Stimulated activated CD4-positive, alpha-beta T cell treated with anti-CD3 and anti-CD28 coated beads, Interleukin-1b, Interleukin-23, amount 100 ng/mL, for 24 hours (primary cell): ENCODE measurements at regions not wholly inside any gene's neighbourhood (a gene's known extent, or its start where the extent isn't known, plus 50 kb on each side); places are given as distances from the start of the nearest gene placed in this dataset.

Source experiments
- DNase-seq, 4 experiments: peaks; one replicate each; pipeline ENCODE4 v3.0.0-alpha.2; 2020; ENCODE audit warnings: low read depth in 4 of 4, low spot score in 1 of 4

DNA sequence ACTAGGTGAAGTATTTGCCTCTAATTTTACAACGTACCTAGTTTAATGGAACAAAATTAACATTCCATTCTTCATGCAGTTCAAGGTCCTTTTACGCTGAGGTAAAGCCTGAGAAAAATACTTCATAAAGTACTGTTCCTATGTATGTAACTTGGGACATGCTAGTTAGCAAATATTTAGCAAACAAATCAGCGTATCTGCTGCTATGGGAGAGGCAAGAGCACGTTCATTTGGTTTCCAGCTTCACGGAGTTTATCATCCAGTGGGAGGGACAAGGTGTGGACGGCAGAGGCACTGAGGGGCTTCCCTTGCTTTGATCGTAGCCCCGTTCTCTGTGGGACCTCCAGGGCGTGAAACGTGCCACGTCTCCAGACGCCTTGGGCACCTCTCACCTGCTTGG lies 248.8 kb downstream of the IRS2 start:
- no peak for DNase-seq

DNA sequence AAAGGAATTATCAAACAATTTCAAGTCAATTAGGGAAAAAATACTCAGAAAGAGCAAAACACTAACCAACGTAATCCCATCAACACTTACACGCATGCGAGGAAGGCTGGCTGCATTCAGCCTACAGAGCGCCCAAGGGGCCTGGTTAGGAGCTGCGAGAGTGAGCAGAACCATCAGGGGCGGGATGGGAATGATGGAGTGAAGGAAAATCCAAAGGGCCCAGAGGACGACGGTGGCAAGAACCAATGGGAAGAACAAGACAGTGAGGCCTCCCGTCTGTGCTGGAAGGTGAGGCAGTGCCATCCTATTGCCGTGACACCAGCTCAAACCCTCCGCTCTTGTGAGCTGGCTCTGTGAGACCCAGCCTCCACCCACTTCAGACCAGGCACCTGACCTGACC lies 253.0 kb downstream of the IRS2 start:
- no peak for DNase-seq

DNA sequence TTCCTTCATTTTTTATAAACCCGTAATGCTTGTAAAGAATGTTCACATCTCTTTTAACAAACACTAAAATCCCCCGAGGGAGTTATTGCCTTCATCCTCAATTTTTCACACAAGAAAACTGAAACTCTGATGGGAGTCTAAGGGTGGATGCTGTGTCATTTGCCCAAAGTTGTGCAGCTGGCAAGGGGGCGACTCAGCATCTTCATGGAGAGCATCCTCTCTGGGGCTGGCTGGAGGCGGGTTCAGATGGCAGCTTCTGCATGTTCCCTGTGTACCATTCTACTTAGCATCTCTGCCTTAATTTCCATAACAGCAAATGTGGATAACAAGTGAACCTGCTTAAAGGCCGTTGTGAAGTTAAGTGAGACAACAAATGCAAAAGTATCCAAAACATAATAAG lies 256.4 kb downstream of the IRS2 start:
- DNase-seq: no peak

DNA sequence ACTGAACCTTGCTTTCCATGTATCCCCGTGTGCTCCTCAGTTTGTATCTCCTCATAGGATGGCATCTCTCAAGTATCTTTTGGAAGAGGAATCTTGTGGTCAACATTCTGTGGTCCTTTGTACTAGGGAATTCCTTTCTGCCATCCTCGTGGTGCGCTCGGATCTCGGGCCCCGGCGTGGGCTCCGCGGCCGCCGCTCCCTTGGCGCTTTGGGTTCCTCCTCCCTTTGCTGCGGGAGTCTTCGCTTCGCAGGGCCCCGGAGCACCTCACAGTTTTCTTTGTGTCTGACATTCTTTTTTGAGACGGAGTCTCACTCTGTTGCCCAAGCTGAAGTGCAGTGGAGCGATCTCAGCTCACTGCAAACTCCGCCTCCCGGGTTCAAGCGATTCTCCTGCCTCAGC lies 264.7 kb downstream of the IRS2 start:
- DNase-seq: no peak

DNA sequence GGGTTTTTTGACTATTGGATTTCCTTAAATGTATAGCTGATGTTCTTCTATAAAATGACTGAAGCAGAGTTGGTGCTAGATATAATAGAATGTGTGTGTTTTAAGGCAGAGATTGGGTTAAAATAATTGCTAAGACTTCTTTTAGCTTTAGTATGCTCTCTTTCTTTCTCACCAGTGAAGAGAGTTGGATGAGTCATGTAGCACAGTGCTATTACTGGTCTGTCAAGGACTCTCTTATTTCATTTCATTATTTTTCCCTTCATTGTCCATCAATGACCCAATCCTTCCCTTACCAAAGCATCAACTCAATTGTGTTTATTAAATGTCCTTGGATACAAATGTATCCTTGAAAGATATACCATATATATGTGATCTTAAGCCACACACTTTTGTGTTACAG lies 268.9 kb downstream of the IRS2 start:
- DNase-seq: no peak

DNA sequence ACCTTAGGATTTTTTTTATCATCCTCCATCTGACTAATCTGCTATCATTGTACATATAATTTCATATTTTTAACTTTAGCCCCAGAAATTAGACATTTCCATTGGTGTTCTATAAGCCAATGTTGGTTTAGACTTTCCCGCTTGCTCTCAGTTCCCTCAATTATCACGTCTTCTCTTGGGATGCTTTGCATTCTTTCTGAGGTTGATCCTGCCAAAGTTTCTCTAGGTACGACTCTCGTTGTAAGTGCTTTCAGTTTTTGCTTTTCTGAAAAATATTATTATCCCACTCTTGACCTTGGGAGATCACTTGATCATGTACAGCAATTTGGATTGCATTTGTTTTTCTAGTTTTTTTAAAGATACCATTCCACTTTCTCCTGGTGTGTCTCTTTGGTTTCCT lies 270.2 kb downstream of the IRS2 start:
- DNase-seq: no peak

DNA sequence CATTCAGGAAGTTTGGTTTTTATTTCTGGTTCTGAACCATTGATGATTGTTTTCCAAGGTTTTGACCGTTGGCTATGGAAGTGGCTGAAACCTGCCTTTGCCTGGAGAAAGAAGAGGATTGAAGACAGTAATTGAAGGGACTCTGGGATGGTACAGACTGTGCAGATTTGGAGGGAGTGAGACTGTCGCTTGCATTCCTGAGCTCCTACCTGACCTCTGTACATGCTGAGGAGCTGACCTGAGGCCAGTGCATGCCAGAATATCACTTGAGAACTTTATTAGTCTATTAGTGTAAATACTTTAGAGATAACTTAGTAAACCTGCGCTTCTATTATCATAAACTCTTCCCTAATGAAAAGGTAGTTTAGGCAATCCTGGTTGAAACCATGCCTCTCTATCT lies 276.4 kb downstream of the IRS2 start:
- no peak for DNase-seq

DNA sequence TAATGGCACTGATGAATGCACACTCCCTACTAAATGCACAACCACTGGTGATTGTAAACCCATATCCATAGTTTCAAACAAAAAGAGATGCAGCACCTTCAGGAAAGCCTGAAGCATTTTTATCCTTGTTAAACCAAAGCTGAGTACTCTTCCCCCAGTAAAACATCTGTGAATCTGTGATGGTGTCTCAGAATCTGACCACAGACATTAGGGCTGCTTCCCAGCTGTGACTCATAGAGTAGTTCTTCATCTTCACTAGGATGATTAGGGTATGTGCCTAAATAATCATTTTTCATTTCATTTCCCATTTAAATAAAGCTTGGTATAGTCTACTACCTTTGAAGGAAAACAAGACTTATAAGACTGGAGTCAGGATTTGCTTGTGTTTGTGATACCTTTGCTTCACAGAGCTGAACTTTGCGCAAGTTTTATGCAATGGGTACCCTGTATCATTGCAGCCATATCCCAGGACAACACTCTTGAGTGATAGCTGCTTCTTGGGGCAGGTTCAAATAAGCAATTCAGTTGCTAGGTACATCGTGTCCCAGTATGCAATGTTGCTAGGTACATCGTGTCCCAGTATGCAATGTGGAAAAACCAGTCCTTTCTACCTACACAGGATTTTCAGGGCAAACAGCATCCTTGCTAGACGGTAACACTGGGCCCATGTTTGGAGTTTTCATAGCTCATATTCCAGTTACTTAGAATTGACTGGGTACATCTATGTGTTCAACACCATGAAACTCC lies 277.1 kb downstream of the IRS2 start:
- DNase-seq: no peak

DNA sequence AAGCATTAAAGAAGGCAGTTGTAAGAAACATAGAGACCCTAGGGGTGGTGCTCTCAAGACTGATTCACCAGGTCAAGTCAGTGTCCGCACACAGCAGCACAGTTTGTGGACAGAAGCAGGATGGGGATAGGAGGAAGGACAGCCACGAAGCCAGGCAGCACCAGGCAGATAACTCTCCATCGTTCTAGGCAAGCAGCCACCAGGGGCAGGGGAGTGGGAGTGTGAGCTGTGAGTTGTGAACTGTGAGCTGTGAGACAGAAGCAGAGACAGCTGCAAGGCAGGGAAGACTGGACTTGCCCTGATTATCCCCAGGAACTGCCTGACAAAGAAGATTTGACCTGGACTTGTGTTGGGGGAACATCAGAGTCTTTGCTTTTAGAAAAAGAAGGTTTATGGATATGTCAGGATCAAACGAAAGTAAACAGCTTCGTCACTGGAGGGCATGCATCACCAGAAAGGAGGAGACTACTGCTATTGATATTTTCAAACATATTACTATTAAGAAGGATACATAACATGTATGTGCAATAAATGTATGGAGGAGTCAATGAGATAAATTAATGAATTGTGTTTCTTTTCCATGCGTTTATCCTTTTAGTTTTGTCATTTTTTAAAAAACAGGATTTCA lies 286.1 kb downstream of the IRS2 start:
- DNase-seq: no peak

DNA sequence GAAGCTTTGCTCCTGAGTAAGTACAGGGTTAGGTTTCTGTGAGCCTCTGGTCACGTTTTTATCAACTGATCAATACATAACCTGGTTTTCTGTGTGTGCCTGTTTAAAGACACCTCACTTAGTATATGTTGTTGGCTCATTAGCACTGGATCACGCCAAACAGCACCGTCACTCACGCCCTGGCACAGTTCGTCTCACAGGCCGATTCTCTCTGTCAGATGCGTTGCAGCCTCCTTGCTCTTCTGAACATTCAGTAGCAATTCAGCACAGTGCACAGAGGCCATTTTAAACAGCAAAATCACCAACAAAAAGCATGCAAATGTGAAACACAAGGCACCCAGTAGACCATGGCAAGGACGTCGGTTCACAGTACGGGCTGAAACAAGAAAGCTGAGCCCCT lies 288.5 kb downstream of the IRS2 start:
- no peak for DNase-seq

DNA sequence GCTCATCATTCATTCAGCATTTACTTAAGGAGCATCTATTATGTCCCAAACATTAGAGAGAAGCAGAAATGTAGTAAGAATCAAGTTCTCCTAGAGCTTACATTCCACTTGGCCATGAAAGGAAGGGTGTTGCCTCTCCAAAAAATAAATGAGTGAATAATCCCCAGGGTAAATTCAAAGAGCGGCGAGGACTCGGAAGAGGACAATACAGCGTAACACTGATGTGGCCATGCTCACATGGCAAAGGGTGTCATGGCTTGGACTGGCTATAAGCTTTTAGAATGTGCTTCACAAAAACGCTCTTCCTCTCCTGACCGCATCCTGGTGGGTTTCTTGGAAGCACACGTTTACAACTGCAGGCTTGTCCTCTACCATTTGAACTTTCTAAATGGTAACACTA lies 290.2 kb downstream of the IRS2 start:
- DNase-seq: no peak

DNA sequence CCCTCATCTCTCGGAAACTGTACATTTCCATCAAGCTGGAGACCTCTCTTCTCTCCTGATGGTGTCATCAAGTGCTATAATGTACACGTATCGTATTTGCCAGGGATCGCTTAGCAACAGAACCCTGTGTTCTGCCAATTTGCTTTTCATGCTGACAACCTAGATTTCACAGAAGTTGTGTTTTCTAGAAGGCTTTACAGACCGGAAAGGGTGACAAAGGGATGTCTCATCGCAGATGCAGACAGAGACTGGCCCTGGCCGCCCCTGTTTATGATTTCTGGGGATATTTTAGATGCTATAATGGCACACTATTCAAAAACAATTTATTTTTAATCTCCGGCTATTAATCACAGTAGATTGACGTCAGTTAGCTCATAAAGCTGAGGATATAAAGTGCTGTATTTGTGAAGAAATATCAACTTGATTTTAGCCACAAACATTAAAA lies 291.4 kb downstream of the IRS2 start:
- DNase-seq: no peak

DNA sequence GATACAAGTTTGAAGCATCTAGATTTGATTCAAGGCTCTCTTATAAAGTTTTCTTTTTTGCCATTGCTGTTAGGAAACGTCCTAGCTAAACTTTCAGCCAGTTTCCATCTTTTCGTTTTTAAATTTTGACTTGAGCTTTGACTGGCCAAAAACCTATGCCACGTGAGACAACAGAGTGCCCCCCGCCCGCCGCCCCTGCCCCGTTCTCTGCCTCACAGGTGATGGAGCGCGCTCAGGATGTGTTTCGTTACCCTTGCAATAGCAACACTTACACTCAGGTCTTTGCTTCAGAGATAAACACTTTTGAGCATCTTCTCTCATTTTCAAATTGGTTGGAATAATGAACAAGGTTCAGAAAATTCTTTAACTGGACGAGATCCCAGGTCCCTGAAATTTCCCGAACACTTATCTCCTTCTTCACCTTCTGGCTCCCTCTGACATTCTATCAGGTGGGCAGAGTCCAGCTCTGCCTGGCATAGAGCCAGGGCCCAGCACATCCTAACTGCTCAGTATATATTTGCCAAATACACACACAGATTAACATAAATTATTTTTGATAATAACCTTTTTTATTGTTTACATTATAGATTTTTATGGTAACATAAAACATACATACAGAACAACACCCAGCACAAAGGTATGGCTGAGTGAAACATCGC lies 301.1 kb downstream of the IRS2 start:
- no peak for DNase-seq

DNA sequence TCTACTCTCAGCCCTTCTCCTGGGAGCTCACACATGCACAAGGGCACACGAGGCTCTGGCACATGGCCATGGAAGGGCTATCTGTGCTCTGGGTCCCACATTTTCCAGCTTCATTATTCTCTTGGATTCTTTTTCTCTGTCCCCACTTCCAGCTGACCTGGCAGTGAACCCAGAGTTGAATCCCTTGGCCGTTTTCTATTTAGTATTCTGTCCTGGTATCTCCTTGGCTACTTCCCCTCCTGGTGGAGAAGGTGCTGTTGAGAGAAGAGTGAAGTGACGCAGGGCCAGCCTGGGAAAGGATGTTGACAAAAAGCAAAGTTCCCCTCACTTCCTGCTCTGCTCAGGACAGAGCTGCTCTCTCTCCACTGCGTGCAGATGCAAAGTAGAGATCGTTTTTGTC lies 303.1 kb downstream of the IRS2 start:
- DNase-seq: no peak

DNA sequence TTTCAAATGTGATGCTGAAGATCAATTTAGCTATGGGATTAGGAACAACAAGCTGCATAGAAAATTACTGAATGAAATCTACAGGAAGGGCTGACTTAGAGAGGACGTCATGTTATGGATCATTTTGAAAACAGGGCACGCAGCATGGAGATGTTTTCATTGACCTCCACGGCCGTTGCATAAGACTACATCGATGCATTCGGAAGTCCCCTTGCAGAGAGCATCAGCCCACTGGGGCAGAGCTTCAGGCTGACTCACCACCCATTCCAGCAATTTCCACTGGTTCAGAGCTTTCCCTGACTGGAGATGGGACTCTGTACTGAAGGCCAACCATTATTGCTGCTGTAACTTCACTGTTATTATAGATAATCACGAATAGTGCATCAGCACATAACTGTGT lies 305.3 kb downstream of the IRS2 start:
- DNase-seq: no peak

DNA sequence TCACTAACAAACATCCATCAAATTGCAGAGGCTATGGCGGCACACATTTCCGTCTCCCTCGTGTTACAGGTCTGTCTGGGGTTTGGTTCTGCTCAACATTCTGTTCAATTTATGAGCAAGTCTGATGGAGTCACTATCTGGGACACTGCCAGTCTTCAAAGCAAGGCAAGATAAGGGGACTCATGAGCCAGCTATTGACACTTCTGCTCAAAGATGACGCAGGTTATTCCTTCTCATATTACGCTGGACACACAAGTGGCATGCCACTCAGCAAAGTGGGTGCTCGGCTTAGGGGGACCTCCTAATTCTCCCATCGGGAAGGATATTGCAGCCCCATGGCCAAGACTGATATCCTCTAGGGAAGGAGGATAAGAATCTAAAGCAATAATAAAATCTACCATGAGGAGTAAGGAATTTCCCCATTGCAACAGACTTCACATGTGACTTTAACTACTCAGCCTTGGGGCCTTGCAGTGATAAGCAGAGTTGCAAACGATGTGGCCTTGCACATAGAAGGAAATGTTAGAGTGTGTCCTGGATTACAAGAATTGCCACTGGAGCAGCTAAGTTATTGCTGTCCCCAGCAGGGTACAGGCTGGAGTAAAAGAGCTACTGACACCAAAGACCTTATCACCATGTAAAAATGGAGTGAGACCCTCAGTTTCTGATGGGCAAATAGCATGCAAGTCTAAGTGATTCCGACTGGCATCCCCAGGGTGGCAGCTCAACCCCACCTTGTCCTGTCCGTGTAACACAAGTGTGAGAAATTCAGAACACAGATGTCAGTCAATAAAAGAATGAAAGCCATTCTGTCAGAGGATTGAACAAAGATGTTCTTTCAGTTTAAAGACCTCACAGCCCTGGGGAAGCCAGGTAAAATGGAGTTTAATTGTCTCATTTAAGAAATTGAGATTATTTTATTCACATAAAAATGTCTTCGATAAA lies 306.1 kb downstream of the IRS2 start:
- DNase-seq: no peak

DNA sequence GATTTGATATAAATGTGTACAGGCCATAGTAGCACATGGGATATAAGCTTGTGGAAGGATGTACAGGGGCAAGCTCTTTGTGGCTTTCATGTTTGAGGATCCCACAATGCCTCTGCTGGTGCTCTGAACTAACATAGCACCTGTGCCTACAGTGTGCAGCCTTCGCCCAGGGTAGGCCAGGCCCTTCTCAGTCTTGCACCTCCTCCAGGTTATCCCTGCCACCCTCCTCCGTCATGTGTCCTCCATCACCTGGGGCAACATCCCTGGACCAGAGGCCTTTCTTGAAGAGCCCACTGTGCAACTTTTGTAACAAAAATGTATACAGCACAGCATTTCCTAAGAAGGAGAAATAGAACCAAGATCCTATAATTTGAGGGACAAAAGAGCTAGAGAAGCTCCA lies 306.8 kb downstream of the IRS2 start:
- no peak for DNase-seq

DNA sequence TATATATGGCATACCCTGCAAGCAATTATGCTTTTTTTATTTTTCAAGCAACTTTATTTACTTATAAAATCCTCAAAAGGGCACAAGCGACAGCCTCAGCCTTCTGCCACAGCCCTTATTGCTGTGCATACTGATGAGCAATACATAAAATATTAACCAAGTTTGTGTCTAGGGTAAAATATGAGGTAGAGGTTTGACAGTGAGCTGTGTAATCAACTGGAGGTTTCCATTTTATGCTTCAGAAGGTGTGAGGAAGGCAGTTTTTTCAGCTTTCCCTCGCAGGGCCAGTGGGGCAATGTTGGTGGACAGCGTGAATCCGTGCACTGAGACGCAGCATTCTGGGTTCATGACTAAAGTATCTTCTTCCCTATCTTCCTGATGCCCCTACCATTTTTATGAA lies 310.4 kb downstream of the IRS2 start:
- DNase-seq: no peak

DNA sequence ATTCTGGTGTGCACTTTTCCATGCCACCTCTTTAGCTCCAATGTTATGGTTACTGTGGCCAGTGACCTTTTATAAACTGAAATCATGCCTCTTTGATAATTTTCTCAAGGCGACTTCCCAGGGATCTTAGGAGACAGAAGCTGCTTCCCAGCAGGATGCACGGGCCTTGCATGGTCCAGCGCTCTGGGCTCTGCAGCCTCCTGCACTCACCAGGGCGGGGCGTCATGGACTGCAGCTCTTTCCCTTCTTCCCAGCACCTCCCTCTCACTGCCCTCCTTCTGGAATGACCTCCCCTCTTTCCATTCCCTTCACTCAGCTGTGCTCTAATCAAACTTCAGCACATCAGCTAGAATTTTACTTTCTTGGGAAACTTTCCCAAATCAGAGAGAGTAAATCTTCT lies 318.3 kb downstream of the IRS2 start:
- no peak for DNase-seq

DNA sequence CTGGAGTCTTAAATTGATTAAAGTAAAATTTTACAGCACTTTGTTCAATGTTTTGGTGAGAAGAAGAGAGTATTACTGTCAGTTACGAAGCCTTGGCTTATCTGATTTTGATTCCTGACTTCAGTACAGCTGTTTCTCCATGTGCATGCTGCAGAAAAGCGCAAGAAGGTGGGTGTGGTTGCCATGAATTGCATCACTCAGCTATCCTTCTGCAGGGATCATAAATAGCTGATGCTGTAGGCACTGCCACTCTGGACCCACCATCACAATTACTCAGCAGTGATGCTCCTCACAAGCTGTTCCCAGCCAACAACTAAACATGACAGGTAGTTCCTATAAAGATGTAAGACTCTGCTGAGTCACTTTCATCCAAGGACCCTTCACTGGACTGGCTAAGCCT lies 321.2 kb downstream of the IRS2 start:
- DNase-seq: no peak

DNA sequence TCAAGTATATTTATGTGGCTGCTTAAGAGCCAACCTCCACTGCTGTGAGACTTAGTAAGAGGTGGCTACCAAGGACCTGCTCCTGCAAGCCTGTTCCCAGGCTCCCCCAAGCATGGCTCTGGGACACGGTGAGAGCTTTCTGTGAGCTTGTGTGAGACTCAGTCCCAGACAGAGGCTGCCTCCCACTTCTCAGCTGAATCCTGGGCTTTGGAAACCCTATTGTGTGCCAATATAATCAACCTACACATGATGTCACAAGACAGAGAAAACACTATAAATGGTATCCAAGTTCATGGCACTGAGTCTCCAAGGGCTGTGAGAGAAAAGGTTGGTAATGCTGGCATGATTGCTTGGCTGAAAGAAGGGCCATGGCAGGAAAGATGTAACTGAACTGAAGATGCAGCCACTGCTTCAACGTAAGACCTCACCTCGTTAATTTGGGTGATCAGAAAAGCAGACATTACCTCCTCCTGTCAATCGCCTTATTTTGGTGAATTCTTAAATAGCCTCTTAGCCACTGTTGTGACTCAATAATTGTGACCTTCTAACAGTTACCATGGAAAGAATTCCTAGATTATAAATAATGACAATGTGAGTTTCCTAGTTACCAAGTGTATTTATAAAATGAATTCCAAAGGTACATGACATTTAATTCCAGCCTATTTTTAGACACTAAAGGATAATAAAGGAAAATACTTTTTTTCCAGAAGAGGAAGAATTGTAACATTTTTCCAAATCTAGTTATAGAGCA lies 332.0 kb downstream of the IRS2 start:
- DNase-seq: no peak
